HepG2 (cell line): ENCODE measurements at regions not wholly inside any gene's neighbourhood (a gene's known extent, or its start where the extent isn't known, plus 50 kb on each side); places are given as distances from the start of the nearest gene placed in this dataset.

Source experiments
- ATAC-seq: fragments of 200-7000 bp; cut with Tn5 transposase; 3 replicates; pipeline ENCODE4 v1.9.1; 2020; ENCODE audit warnings: mild to moderate bottlenecking, moderate library complexity
- BruUV-seq: library from RNA; stranded (reverse); fragments of 400-500 nt; replicated peaks from 2 replicates; lab custom pipeline; 2021; lab: Mats Ljungman, UMichigan
- CTCF ChIA-PET: fragments of 300-600 bp; formaldehyde crosslinking; extraction: SDS; loops from one replicate; lab custom pipeline; 2021; ENCODE audit warnings: low total read pairs, inconsistent platforms, low intra/inter-chr PET ratio; lab: Yijun Ruan, JAX
- POLR2A ChIA-PET: fragments of 350-600 bp; sonication (Branson Sonifier 250); formaldehyde crosslinking; loops from one replicate; lab custom pipeline; 2020; ENCODE audit warnings: antibody characterized with exemption, inconsistent platforms; lab: Yijun Ruan, JAX
- DNase-seq: peaks from one replicate; pipeline ENCODE4 v3.0.0-alpha.2; 2015; ENCODE audit warnings: low spot score
- FAIRE-seq: peaks from 3 replicates; lab custom pipeline; 2011; peaks lifted over from hg19 to GRCh38; lab: Jason Lieb, UNC
- H2AFZ ChIP-seq: one replicate; pipeline ENCODE4 v1.6.1; 2011; ENCODE audit warnings: low read length, inconsistent platforms
- H3K27ac ChIP-seq: fragments of 300-600 bp; 3 replicates; pipeline ENCODE4 v1.8.0; 2011; ENCODE audit warnings: mixed run types, mild to moderate bottlenecking, mixed read lengths, low read length, inconsistent platforms; ENCODE audit not compliant: insufficient read depth; ENCODE audit errors: extremely low read length
- H3K27me3 ChIP-seq, 2 experiments: fragments of 200-600 bp in 1 of 2; 2 replicates in 1 of 2; 3 replicates in 1 of 2; pipeline versions ENCODE4 v1.6.0 to v1.8.0; 2011; ENCODE audit warnings: low read length in 2 of 2, mild to moderate bottlenecking in 2 of 2, moderate library complexity in 2 of 2, inconsistent platforms in 1 of 2; ENCODE audit not compliant: insufficient read depth in 2 of 2, control insufficient read depth in 1 of 2
- H3K36me3 ChIP-seq, 2 experiments: fragments of 200-600 bp in 1 of 2; replicated peaks in 1 of 2; 2 replicates in 1 of 2; 3 replicates in 1 of 2; pipeline versions ENCODE4 v1.5.1 to v1.8.0; 2011; ENCODE audit warnings: low read length in 2 of 2, inconsistent platforms in 1 of 2; ENCODE audit not compliant: insufficient read depth in 2 of 2, control insufficient read depth in 1 of 2
- H3K4me1 ChIP-seq: 2 replicates; pipeline ENCODE4 v1.5.1; 2012; ENCODE audit warnings: low read length, inconsistent platforms; ENCODE audit not compliant: insufficient read depth
- H3K4me2 ChIP-seq: 2 replicates; pipeline ENCODE4 v1.6.0; 2011; ENCODE audit warnings: low read depth, low read length, inconsistent platforms
- H3K4me3 ChIP-seq, 3 experiments: fragments of 200-600 bp in 1 of 3; sonication (generic), shearing (Covaris generic) in 1 of 3; replicated peaks in 1 of 3; 2 replicates each; pipeline ENCODE4 v1.5.1; 2011 to 2016; ENCODE audit warnings: low read length in 3 of 3, inconsistent platforms in 2 of 3, low read depth in 2 of 3, mild to moderate bottlenecking in 2 of 3, control low read depth in 1 of 3, mixed read lengths in 1 of 3; ENCODE audit not compliant: insufficient read depth in 1 of 3
- H3K79me2 ChIP-seq: one replicate; pipeline ENCODE4 v1.6.1; 2011; ENCODE audit warnings: low read length, inconsistent platforms; ENCODE audit not compliant: insufficient read depth
- H3K9ac ChIP-seq: 2 replicates; pipeline ENCODE4 v1.6.0; 2011; ENCODE audit warnings: mild to moderate bottlenecking, low read depth, low read length, inconsistent platforms; ENCODE audit not compliant: insufficient read depth
- H3K9me3 ChIP-seq: 2 replicates; pipeline ENCODE4 v1.5.1; 2012; ENCODE audit warnings: mild to moderate bottlenecking, low read length
- H4K20me1 ChIP-seq: 2 replicates; pipeline ENCODE4 v1.6.0; 2011; ENCODE audit warnings: inconsistent platforms, mild to moderate bottlenecking, low read length, moderate library complexity; ENCODE audit not compliant: insufficient read depth
- ETV6 ChIP-seq: sonication (generic); formaldehyde crosslinking; conservative IDR thresholded peaks from 2 replicates; pipeline ENCODE4 v1.4.0; 2020; ENCODE audit warnings: missing genetic modification reagents
- KLF11 ChIP-seq: IDR thresholded peaks from 2 replicates; pipeline ENCODE4 v1.6.1; 2016; ENCODE audit warnings: missing compliant biosample characterization
- MTA1 ChIP-seq: sonication (generic); formaldehyde crosslinking; IDR thresholded peaks from 2 replicates; pipeline ENCODE4 v1.4.0; 2020; ENCODE audit warnings: missing genetic modification reagents, mild to moderate bottlenecking, borderline replicate concordance
- SALL1 ChIP-seq: sonication (generic); formaldehyde crosslinking; IDR thresholded peaks from 2 replicates; pipeline ENCODE4 v1.8.0; 2022; ENCODE audit warnings: mild to moderate bottlenecking, missing genetic modification reagents
- SMAD1 ChIP-seq: sonication (generic); formaldehyde crosslinking; IDR thresholded peaks from 2 replicates; pipeline ENCODE4 v1.4.0; 2020; ENCODE audit warnings: missing genetic modification reagents, low read depth, mild to moderate bottlenecking, borderline replicate concordance
- TAF1 ChIP-seq: sonication (generic); formaldehyde crosslinking; IDR thresholded peaks from 2 replicates; pipeline ENCODE4 v1.4.0; 2020; ENCODE audit warnings: missing genetic modification reagents
- ZNF121 ChIP-seq: sonication (generic); formaldehyde crosslinking; IDR thresholded peaks from 2 replicates; pipeline ENCODE4 v1.5.0; 2020; ENCODE audit warnings: mild to moderate bottlenecking, missing genetic modification reagents
- ZNF350 ChIP-seq: sonication (generic); formaldehyde crosslinking; IDR thresholded peaks from 2 replicates; pipeline ENCODE4 v1.4.0; 2020; ENCODE audit warnings: mild to moderate bottlenecking, low read depth, missing genetic modification reagents, borderline replicate concordance
- ZNF496 ChIP-seq: sonication (generic); formaldehyde crosslinking; IDR thresholded peaks from 2 replicates; pipeline ENCODE4 v1.8.1; 2023; ENCODE audit warnings: mild to moderate bottlenecking, moderate library complexity, missing genetic modification reagents; ENCODE audit not compliant: insufficient replicate concordance
- ZNF660 ChIP-seq: sonication (generic); formaldehyde crosslinking; IDR thresholded peaks from 2 replicates; pipeline ENCODE4 v1.5.1; 2020; ENCODE audit warnings: mild to moderate bottlenecking, low read depth, missing genetic modification reagents, borderline replicate concordance
- ZNF713 ChIP-seq: sonication (generic); formaldehyde crosslinking; IDR thresholded peaks from 2 replicates; pipeline ENCODE4 v1.4.0; 2020; ENCODE audit warnings: mild to moderate bottlenecking, missing genetic modification reagents
- WGBS: methylation state at CpG from one replicate; pipeline ENCODE4 v1.1.6; 2017; ENCODE audit warnings: low lambda C conversion rate; 5-methylcytosine and 5-hydroxymethylcytosine counted together
- in situ Hi-C: cut with HindIII; loops from 2 replicates; pipeline ENCODE4 v1.10.0; 2017; ENCODE audit warnings: low pct_unique_long_range_greater_than_20kb; ENCODE audit not compliant: extremely low pct_ligation_motif_present
- intact Hi-C: fragments of 100-400 bp; cut with micrococcal nuclease; formaldehyde crosslinking; loops from one replicate; pipeline ENCODE4 v1.10.0; 2022; ENCODE audit not compliant: unreplicated experiment
- TF ChIP-seq, protein P1 (sequence below): sonication (generic); formaldehyde crosslinking; IDR thresholded peaks from 2 replicates; pipeline ENCODE4 v1.4.0; 2020; ENCODE audit warnings: mild to moderate bottlenecking, missing genetic modification reagents
- TF ChIP-seq, protein P2 (sequence below): IDR thresholded peaks from 2 replicates; pipeline ENCODE4 v1.6.1; 2016; ENCODE audit warnings: low read depth, borderline replicate concordance
- TF ChIP-seq, protein P3 (sequence below): sonication (generic); formaldehyde crosslinking; IDR thresholded peaks from 2 replicates; pipeline ENCODE4 v1.5.0; 2020; ENCODE audit warnings: missing genetic modification reagents
- TF ChIP-seq, protein P4 (sequence below): sonication (generic); formaldehyde crosslinking; IDR thresholded peaks from 2 replicates; pipeline ENCODE4 v1.9.0; 2022; ENCODE audit warnings: missing genetic modification reagents, mild to moderate bottlenecking, borderline replicate concordance

DNA sequence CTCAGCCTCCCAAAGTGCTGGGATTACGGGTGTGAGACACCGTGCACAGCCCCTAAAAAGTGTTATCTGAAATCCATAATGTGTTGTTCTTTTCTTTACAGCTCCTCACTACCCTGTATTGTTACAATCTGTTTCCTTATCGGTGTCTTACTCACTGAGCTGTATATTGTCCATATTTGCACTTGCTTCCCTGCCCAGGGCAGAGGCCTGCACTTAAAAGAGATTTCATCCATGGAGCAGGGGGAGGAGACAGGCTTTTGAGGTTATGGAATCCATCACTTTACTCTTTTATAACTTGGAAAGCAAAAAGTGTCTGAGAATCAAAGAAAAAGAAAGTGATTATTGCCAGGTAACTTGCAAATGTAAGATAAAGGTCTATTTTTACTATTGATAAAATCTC is 251.0 kb downstream of the DIO2 start:
- Histone ChIP-seq H3K4me1 (no peaks in the 10 kb centered on the region), H3K27me3 (no peaks in the 10 kb centered on the region), H3K79me2 (no peaks in the 10 kb centered on the region), H3K27ac (no peak overlapping the region), H3K9ac (no peak overlapping the region), H2AFZ (no peak overlapping the region), H3K4me2 (no peak overlapping the region), H3K9me3 (peaks cover 91% of the 10 kb centered on the region), H3K4me3 (no peak overlapping the region), H3K36me3 (no peaks in the 10 kb centered on the region), H4K20me1 (no peaks in the 10 kb centered on the region)
- intact Hi-C loops (no loop called here), in situ Hi-C loops (no loop called here)
- TF ChIP-seq KLF11 (CRISPR knock-in tag) (no peak), SALL1 (CRISPR knock-in tag) (no peak), SMAD1 (CRISPR knock-in tag) (no peak), ZNF121 (CRISPR knock-in tag) (no peak), ETV6 (CRISPR knock-in tag) (no peak), ZNF713 (CRISPR knock-in tag) (no peak), MTA1 (CRISPR knock-in tag) (no peak), TAF1 (CRISPR knock-in tag) (no peak), ZNF496 (CRISPR knock-in tag) (no peak), ZNF660 (CRISPR knock-in tag) (no peak), ZNF350 (no peak)
- TF ChIP-seq, protein P1, sequence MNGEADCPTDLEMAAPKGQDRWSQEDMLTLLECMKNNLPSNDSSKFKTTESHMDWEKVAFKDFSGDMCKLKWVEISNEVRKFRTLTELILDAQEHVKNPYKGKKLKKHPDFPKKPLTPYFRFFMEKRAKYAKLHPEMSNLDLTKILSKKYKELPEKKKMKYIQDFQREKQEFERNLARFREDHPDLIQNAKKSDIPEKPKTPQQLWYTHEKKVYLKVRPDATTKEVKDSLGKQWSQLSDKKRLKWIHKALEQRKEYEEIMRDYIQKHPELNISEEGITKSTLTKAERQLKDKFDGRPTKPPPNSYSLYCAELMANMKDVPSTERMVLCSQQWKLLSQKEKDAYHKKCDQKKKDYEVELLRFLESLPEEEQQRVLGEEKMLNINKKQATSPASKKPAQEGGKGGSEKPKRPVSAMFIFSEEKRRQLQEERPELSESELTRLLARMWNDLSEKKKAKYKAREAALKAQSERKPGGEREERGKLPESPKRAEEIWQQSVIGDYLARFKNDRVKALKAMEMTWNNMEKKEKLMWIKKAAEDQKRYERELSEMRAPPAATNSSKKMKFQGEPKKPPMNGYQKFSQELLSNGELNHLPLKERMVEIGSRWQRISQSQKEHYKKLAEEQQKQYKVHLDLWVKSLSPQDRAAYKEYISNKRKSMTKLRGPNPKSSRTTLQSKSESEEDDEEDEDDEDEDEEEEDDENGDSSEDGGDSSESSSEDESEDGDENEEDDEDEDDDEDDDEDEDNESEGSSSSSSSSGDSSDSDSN, result no peak
- TF ChIP-seq, protein P2, sequence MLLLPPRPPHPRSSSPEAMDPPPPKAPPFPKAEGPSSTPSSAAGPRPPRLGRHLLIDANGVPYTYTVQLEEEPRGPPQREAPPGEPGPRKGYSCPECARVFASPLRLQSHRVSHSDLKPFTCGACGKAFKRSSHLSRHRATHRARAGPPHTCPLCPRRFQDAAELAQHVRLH (CRISPR knock-in tag), result no peak
- TF ChIP-seq, protein P3, sequence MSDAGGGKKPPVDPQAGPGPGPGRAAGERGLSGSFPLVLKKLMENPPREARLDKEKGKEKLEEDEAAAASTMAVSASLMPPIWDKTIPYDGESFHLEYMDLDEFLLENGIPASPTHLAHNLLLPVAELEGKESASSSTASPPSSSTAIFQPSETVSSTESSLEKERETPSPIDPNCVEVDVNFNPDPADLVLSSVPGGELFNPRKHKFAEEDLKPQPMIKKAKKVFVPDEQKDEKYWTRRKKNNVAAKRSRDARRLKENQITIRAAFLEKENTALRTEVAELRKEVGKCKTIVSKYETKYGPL (CRISPR knock-in tag), result no peak
- TF ChIP-seq, protein P4, sequence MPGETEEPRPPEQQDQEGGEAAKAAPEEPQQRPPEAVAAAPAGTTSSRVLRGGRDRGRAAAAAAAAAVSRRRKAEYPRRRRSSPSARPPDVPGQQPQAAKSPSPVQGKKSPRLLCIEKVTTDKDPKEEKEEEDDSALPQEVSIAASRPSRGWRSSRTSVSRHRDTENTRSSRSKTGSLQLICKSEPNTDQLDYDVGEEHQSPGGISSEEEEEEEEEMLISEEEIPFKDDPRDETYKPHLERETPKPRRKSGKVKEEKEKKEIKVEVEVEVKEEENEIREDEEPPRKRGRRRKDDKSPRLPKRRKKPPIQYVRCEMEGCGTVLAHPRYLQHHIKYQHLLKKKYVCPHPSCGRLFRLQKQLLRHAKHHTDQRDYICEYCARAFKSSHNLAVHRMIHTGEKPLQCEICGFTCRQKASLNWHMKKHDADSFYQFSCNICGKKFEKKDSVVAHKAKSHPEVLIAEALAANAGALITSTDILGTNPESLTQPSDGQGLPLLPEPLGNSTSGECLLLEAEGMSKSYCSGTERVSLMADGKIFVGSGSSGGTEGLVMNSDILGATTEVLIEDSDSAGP (CRISPR knock-in tag), result no peak
- FAIRE-seq (no peak), DNase-seq (no peak), ATAC-seq (no peak)
- BruUV-seq, result no TSS peak
- ChIA-PET CTCF (no interaction called here), POLR2A (no interaction called here)
- 5% methylated on average over 3 of the region's 3 CpGs for WGBS
